ENCODE measurements at regions not wholly inside any gene's neighbourhood (a gene's known extent, or its start where the extent isn't known, plus 50 kb on each side); places are given as distances from the start of the nearest gene placed in this dataset.

GRCh38 chr6:14217728-14218518 lies 100.4 kb downstream of the CD83 start:
- H2AFZ ChIP-seq (ENCODE audit: low read depth, low read length) = no peak overlapping the region
- H3K4me3 Mint-ChIP-seq (ENCODE audit: unreplicated experiment) = no peak overlapping the region
- H3K27me3 ChIP-seq (ENCODE audit: insufficient read depth, low read length) = no peaks in the 10 kb centered on the region
- no peak overlapping the region for H3K4me3 ChIP-seq (ENCODE audit: insufficient read depth, low read depth, low read length)
- H3K36me3 ChIP-seq (ENCODE audit: insufficient read depth, low read length) = no peaks in the 10 kb centered on the region
- TF ChIP-seq EZH2 (IDR thresholded peaks at IDR 0.05; ENCODE audit: insufficient read depth, low read length) (no peak), CTCF (IDR thresholded peaks at IDR 0.05; ENCODE audit: insufficient read depth, low read depth, low read length) (no peak)
- no peaks in the 10 kb centered on the region for H3K9me3 Mint-ChIP-seq (ENCODE audit: unreplicated experiment)
- no peak overlapping the region for H3K4me2 ChIP-seq (ENCODE audit: low read length)
- H3K79me2 ChIP-seq (ENCODE audit: insufficient read depth, low read length) = no peaks in the 10 kb centered on the region
- FAIRE-seq (no peak), DNase-seq (ENCODE audit: low read depth) (no peak)
- no peak overlapping the region for H3K27ac Mint-ChIP-seq (ENCODE audit: unreplicated experiment)
- no peaks in the 10 kb centered on the region for H3K36me3 Mint-ChIP-seq (ENCODE audit: low read depth, unreplicated experiment)
- H3K27ac ChIP-seq (ENCODE audit: low read depth, low read length) = no peak overlapping the region
- no peaks in the 10 kb centered on the region for H4K20me1 ChIP-seq (ENCODE audit: insufficient read depth, low read length)
- H3K4me1 Mint-ChIP-seq (ENCODE audit: low read depth, unreplicated experiment) = no peaks in the 10 kb centered on the region
- H3K9me3 ChIP-seq (ENCODE audit: insufficient read depth, low read depth, low read length) = no peaks in the 10 kb centered on the region
- no peak overlapping the region for H3K9ac ChIP-seq (ENCODE audit: low read length)
- peaks cover 7% of the 10 kb centered on the region for H3K4me1 ChIP-seq (ENCODE audit: insufficient read depth, low read length)
- peaks cover 20% of the 10 kb centered on the region for H3K27me3 Mint-ChIP-seq (ENCODE audit: low read depth, unreplicated experiment)

- DNase-seq (ENCODE audit: low read depth) (no peak), FAIRE-seq (no peak)
- H3K9ac ChIP-seq (ENCODE audit: low read length) = no peak overlapping the region
- Mint-ChIP-seq H3K9me3 (ENCODE audit: unreplicated experiment) (no peaks in the 10 kb centered on the region), H3K27ac (ENCODE audit: unreplicated experiment) (no peak overlapping the region), H3K4me1 (ENCODE audit: low read depth, unreplicated experiment) (no peaks in the 10 kb centered on the region), H3K27me3 (ENCODE audit: low read depth, unreplicated experiment) (peaks cover 16% of the 10 kb centered on the region), H3K4me3 (ENCODE audit: unreplicated experiment) (no peak overlapping the region), H3K36me3 (ENCODE audit: low read depth, unreplicated experiment) (no peaks in the 10 kb centered on the region)
- H4K20me1 ChIP-seq (ENCODE audit: insufficient read depth, low read length) = no peaks in the 10 kb centered on the region
- no peaks in the 10 kb centered on the region for H3K9me3 ChIP-seq (ENCODE audit: insufficient read depth, low read depth, low read length)
- H3K36me3 ChIP-seq (ENCODE audit: insufficient read depth, low read length) = no peaks in the 10 kb centered on the region
- H3K79me2 ChIP-seq (ENCODE audit: insufficient read depth, low read length) = no peaks in the 10 kb centered on the region
- H2AFZ ChIP-seq (ENCODE audit: low read depth, low read length) = no peak overlapping the region
- H3K4me1 ChIP-seq (ENCODE audit: insufficient read depth, low read length) = peaks cover 7% of the 10 kb centered on the region
- H3K4me3 ChIP-seq (ENCODE audit: insufficient read depth, low read depth, low read length) = no peak overlapping the region
- TF ChIP-seq EZH2 (IDR thresholded peaks at IDR 0.05; ENCODE audit: insufficient read depth, low read length) (no peak), CTCF (IDR thresholded peaks at IDR 0.05; ENCODE audit: insufficient read depth, low read depth, low read length) (no peak)
- H3K27me3 ChIP-seq (ENCODE audit: insufficient read depth, low read length) = no peaks in the 10 kb centered on the region
- H3K27ac ChIP-seq (ENCODE audit: low read depth, low read length) = no peak overlapping the region
- H3K4me2 ChIP-seq (ENCODE audit: low read length) = no peak overlapping the region
These were observed 100.9 kb downstream of the CD83 start for GRCh38 chr6:14218519-14218800.

- no peak for TF ChIP-seq CTCF (IDR thresholded peaks at IDR 0.05; ENCODE audit: insufficient read depth, low read depth, low read length)
- TF ChIP-seq EZH2 (IDR thresholded peaks at IDR 0.05; ENCODE audit: insufficient read depth, low read length) = no peak
These were observed 104.2 kb downstream of the CD83 start for GRCh38 chr6:14221564-14222279.

More at GRCh38 chr6:14221564-14222279, 104.2 kb downstream of the CD83 start:
- Histone ChIP-seq H3K4me3 (ENCODE audit: insufficient read depth, low read depth, low read length) (no peak overlapping the region), H3K27me3 (ENCODE audit: insufficient read depth, low read length) (no peaks in the 10 kb centered on the region), H3K36me3 (ENCODE audit: insufficient read depth, low read length) (no peaks in the 10 kb centered on the region), H3K27ac (ENCODE audit: low read depth, low read length) (no peak overlapping the region), H2AFZ (ENCODE audit: low read depth, low read length) (no peak overlapping the region), H3K9ac (ENCODE audit: low read length) (no peak overlapping the region), H3K4me2 (ENCODE audit: low read length) (no peak overlapping the region), H3K9me3 (ENCODE audit: insufficient read depth, low read depth, low read length) (peaks cover 4% of the 10 kb centered on the region), H3K79me2 (ENCODE audit: insufficient read depth, low read length) (no peaks in the 10 kb centered on the region), H4K20me1 (ENCODE audit: insufficient read depth, low read length) (no peaks in the 10 kb centered on the region), H3K4me1 (ENCODE audit: insufficient read depth, low read length) (peaks cover 7% of the 10 kb centered on the region)
- Mint-ChIP-seq H3K4me3 (ENCODE audit: unreplicated experiment) (no peak overlapping the region), H3K27ac (ENCODE audit: unreplicated experiment) (no peak overlapping the region), H3K9me3 (ENCODE audit: unreplicated experiment) (no peaks in the 10 kb centered on the region), H3K4me1 (ENCODE audit: low read depth, unreplicated experiment) (peaks cover 11% of the 10 kb centered on the region), H3K36me3 (ENCODE audit: low read depth, unreplicated experiment) (no peaks in the 10 kb centered on the region), H3K27me3 (ENCODE audit: low read depth, unreplicated experiment) (peaks cover 6% of the 10 kb centered on the region)
- FAIRE-seq (no peak), DNase-seq (ENCODE audit: low read depth) (no peak)
